H9 (cell line): ENCODE measurements at regions not wholly inside any gene's neighbourhood (a gene's known extent, or its start where the extent isn't known, plus 50 kb on each side); places are given as distances from the start of the nearest gene placed in this dataset.

Experiments used
- DNase-seq: peaks from one replicate; pipeline ENCODE4 v3.0.0-alpha.2; 2017
- H2AFZ ChIP-seq: one replicate; pipeline ENCODE4 v1.6.1; 2013; ENCODE audit warnings: mild to moderate bottlenecking, low read length, control low read depth, moderate library complexity
- H2AK5ac ChIP-seq: 2 replicates; pipeline ENCODE4 v1.6.1; 2013; ENCODE audit warnings: low read length, control low read depth, mixed read lengths; ENCODE audit not compliant: insufficient read length
- H2BK120ac ChIP-seq: one replicate; pipeline ENCODE4 v1.6.1; 2013; ENCODE audit warnings: low read depth, mild to moderate bottlenecking, low read length, control low read depth, inconsistent platforms; ENCODE audit not compliant: poor library complexity, severe bottlenecking
- H2BK12ac ChIP-seq: 2 replicates; pipeline ENCODE4 v1.6.1; 2013; ENCODE audit warnings: low read length, control low read depth, mixed read lengths, low read depth; ENCODE audit not compliant: insufficient read length
- H2BK15ac ChIP-seq: 2 replicates; pipeline ENCODE4 v1.6.1; 2013; ENCODE audit warnings: low read depth, low read length, control low read depth
- H2BK20ac ChIP-seq: one replicate; pipeline ENCODE4 v1.6.1; 2013; ENCODE audit warnings: low read depth, mild to moderate bottlenecking, low read length, control low read depth, inconsistent platforms; ENCODE audit not compliant: poor library complexity, severe bottlenecking
- H2BK5ac ChIP-seq: 2 replicates; pipeline ENCODE4 v1.6.1; 2013; ENCODE audit warnings: low read length, control low read depth, mixed read lengths; ENCODE audit not compliant: insufficient read length
- H3K14ac ChIP-seq: 2 replicates; pipeline ENCODE4 v1.6.1; 2013; ENCODE audit warnings: low read length, control low read depth; ENCODE audit not compliant: insufficient read depth
- H3K18ac ChIP-seq: 2 replicates; pipeline ENCODE4 v1.6.1; 2013; ENCODE audit warnings: low read depth, mild to moderate bottlenecking, mixed read lengths, low read length, control low read depth; ENCODE audit not compliant: insufficient read length
- H3K23ac ChIP-seq: 2 replicates; pipeline ENCODE4 v1.6.1; 2013; ENCODE audit warnings: low read length, control low read depth, mixed read lengths, low read depth; ENCODE audit not compliant: insufficient read length
- H3K23me2 ChIP-seq: 2 replicates; pipeline ENCODE4 v1.6.1; 2013; ENCODE audit warnings: low read depth, mild to moderate bottlenecking, mixed read lengths, low read length, control low read depth; ENCODE audit not compliant: insufficient read length, poor library complexity, severe bottlenecking
- H3K27ac ChIP-seq: 2 replicates; pipeline ENCODE4 v1.5.1; 2013; ENCODE audit warnings: low read length, control low read depth, mixed read lengths, low read depth; ENCODE audit not compliant: insufficient read length
- H3K27me3 ChIP-seq: 2 replicates; pipeline ENCODE4 v1.6.1; 2013; ENCODE audit warnings: low read length, control low read depth, inconsistent platforms; ENCODE audit not compliant: insufficient read depth
- H3K4ac ChIP-seq: 2 replicates; pipeline ENCODE4 v1.6.1; 2013; ENCODE audit warnings: low read depth, mild to moderate bottlenecking, control low read depth, inconsistent platforms, low read length, moderate library complexity
- H3K4me1 ChIP-seq: 2 replicates; pipeline ENCODE4 v1.6.1; 2013; ENCODE audit warnings: low read length, control low read depth, inconsistent platforms; ENCODE audit not compliant: insufficient read depth
- H3K4me2 ChIP-seq: 2 replicates; pipeline ENCODE4 v1.6.1; 2013; ENCODE audit warnings: low read length, control low read depth, mixed read lengths; ENCODE audit not compliant: insufficient read length, insufficient read depth
- H3K56ac ChIP-seq: 2 replicates; pipeline ENCODE4 v1.6.1; 2013; ENCODE audit warnings: low read depth, mild to moderate bottlenecking, mixed read lengths, low read length, control low read depth; ENCODE audit not compliant: insufficient read length
- H3K79me1 ChIP-seq: 2 replicates; pipeline ENCODE4 v1.6.1; 2013; ENCODE audit warnings: low read depth, mild to moderate bottlenecking, moderate library complexity, low read length, control low read depth, inconsistent platforms; ENCODE audit not compliant: insufficient read depth, poor library complexity, severe bottlenecking
- H3K79me2 ChIP-seq: 2 replicates; pipeline ENCODE4 v1.6.1; 2013; ENCODE audit warnings: low read length, control low read depth, inconsistent platforms; ENCODE audit not compliant: insufficient read depth
- H3K9ac ChIP-seq: 2 replicates; pipeline ENCODE4 v1.6.1; 2013; ENCODE audit warnings: low read length, control low read depth, mixed read lengths; ENCODE audit not compliant: insufficient read length; ENCODE audit errors: extremely low read depth
- H3K9me3 ChIP-seq: one replicate; pipeline ENCODE4 v1.6.1; 2013; ENCODE audit warnings: low read depth, low read length, inconsistent platforms; ENCODE audit not compliant: control insufficient read depth
- H3T11ph ChIP-seq: one replicate; pipeline ENCODE4 v1.6.1; 2013; ENCODE audit warnings: mild to moderate bottlenecking, low read length, control low read depth, inconsistent platforms
- H4K20me1 ChIP-seq: one replicate; pipeline ENCODE4 v1.6.1; 2013; ENCODE audit not compliant: control insufficient read depth, insufficient read length, insufficient read depth
- H4K5ac ChIP-seq: 2 replicates; pipeline ENCODE4 v1.6.1; 2013; ENCODE audit warnings: low read depth, mild to moderate bottlenecking, mixed read lengths, low read length, control low read depth; ENCODE audit not compliant: insufficient read length
- H4K8ac ChIP-seq: replicated peaks from 2 replicates; pipeline ENCODE4 v1.6.1; 2013; ENCODE audit warnings: low read length, control low read depth, mixed read lengths, low read depth; ENCODE audit not compliant: insufficient read length
- H4K91ac ChIP-seq: 2 replicates; pipeline ENCODE4 v1.6.1; 2013; ENCODE audit warnings: low read depth, mild to moderate bottlenecking, moderate library complexity, mixed read lengths, low read length, control low read depth; ENCODE audit not compliant: insufficient read length
- H3K27ac Mint-ChIP-seq, 3 experiments: 2 replicates in 2 of 3; 3 replicates in 1 of 3; pipeline ENCODE4 v1.8.0; 2020 to 2021; ENCODE audit warnings: mixed read lengths in 3 of 3, mild to moderate bottlenecking in 1 of 3, moderate library complexity in 1 of 3
- H3K27me3 Mint-ChIP-seq: 2 replicates; pipeline ENCODE4 v1.8.0; 2021; ENCODE audit warnings: low read depth, mild to moderate bottlenecking, moderate library complexity, mixed read lengths
- H3K36me3 Mint-ChIP-seq, 3 experiments: 2 replicates in 2 of 3; 3 replicates in 1 of 3; pipeline ENCODE4 v1.8.0; 2020 to 2021; ENCODE audit warnings: low read depth in 3 of 3, mixed read lengths in 3 of 3; ENCODE audit not compliant: insufficient read depth in 1 of 3
- H3K4me1 Mint-ChIP-seq, 2 experiments: 2 replicates each; pipeline ENCODE4 v1.8.0; 2020; ENCODE audit warnings: mixed read lengths in 2 of 2
- H3K4me3 Mint-ChIP-seq, 2 experiments: 2 replicates in 1 of 2; 3 replicates in 1 of 2; pipeline ENCODE4 v1.8.0; 2020 to 2021; ENCODE audit warnings: mild to moderate bottlenecking in 2 of 2, mixed read lengths in 2 of 2, moderate library complexity in 1 of 2
- H3K9me3 Mint-ChIP-seq, 2 experiments: 2 replicates in 1 of 2; 3 replicates in 1 of 2; pipeline ENCODE4 v1.8.0; 2020; ENCODE audit warnings: mild to moderate bottlenecking in 2 of 2, mixed read lengths in 2 of 2, moderate library complexity in 1 of 2
- TF ChIP-seq, protein P1 (sequence below): fragments of 200-600 bp; sonication (generic); conservative IDR thresholded peaks from 3 replicates; pipeline ENCODE4 v1.8.0; 2021; ENCODE audit warnings: antibody characterized with exemption, mild to moderate bottlenecking

DNA sequence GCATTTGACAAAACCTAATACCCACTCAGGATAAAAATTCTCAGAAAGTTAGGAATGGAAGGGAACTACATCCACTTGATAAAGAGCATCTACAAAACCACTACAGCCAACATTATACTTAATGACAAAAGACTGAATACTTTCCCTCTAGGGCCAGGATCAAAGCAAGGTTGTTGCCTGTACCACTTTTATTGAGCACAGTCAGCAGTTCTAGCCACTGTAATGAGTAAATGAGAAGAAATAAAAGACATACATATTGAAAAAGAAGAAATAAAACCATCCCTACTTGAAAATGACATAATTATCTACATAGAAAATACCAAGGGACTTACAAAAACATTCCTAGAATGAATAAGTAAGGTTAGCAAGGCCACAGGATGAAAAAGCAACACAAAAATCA, 194.8 kb upstream of the ZNF507 start:
- Histone ChIP-seq H3K27ac (no peak overlapping the region), H3K4ac (no peak overlapping the region), H2AFZ (no peak overlapping the region), H3K4me2 (no peak overlapping the region), H4K8ac (no peak overlapping the region), H2AK5ac (no peak overlapping the region), H4K20me1 (no peaks in the 10 kb centered on the region), H4K5ac (no peak overlapping the region), H2BK15ac (no peak overlapping the region), H2BK20ac (no peak overlapping the region), H4K91ac (no peak overlapping the region), H3K79me1 (no peaks in the 10 kb centered on the region), H2BK12ac (no peak overlapping the region), H3K9ac (no peak overlapping the region), H3K4me1 (no peaks in the 10 kb centered on the region), H2BK120ac (no peak overlapping the region), H3K23ac (no peak overlapping the region), H3K79me2 (no peaks in the 10 kb centered on the region), H3K9me3 (no peaks in the 10 kb centered on the region), H3T11ph (no peak overlapping the region), H3K14ac (no peak overlapping the region), H3K56ac (no peak overlapping the region), H3K27me3 (no peaks in the 10 kb centered on the region), H3K18ac (no peak overlapping the region), H2BK5ac (no peak overlapping the region), H3K23me2 (no peaks in the 10 kb centered on the region)
- H3K36me3 Mint-ChIP-seq, result peaks cover 3 to 25% (median 7%) of the 10 kb centered on the region in 3 experiments; a peak in 5 of 7 replicates
- peaks cover 25 to 32% of the 10 kb centered on the region in 2 experiments for H3K9me3 Mint-ChIP-seq
- H3K4me3 Mint-ChIP-seq, result no peak overlapping the region
- H3K27me3 Mint-ChIP-seq, result peaks cover 3% of the 10 kb centered on the region
- TF ChIP-seq, protein P1, sequence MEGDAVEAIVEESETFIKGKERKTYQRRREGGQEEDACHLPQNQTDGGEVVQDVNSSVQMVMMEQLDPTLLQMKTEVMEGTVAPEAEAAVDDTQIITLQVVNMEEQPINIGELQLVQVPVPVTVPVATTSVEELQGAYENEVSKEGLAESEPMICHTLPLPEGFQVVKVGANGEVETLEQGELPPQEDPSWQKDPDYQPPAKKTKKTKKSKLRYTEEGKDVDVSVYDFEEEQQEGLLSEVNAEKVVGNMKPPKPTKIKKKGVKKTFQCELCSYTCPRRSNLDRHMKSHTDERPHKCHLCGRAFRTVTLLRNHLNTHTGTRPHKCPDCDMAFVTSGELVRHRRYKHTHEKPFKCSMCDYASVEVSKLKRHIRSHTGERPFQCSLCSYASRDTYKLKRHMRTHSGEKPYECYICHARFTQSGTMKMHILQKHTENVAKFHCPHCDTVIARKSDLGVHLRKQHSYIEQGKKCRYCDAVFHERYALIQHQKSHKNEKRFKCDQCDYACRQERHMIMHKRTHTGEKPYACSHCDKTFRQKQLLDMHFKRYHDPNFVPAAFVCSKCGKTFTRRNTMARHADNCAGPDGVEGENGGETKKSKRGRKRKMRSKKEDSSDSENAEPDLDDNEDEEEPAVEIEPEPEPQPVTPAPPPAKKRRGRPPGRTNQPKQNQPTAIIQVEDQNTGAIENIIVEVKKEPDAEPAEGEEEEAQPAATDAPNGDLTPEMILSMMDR, result no peak
- DNase-seq, result no peak
- H3K27ac Mint-ChIP-seq, result no peak overlapping the region
- no peaks in the 10 kb centered on the region for H3K4me1 Mint-ChIP-seq
